T47D (cell line): ENCODE measurements at regions not wholly inside any gene's neighbourhood (a gene's known extent, or its start where the extent isn't known, plus 50 kb on each side); places are given as distances from the start of the nearest gene placed in this dataset.

Experiments
- DNase-seq, 2 experiments: peaks; one replicate each; pipeline versions ENCODE4 v3.0.0 to v3.0.0-alpha.2; 2011 to 2012; ENCODE audit warnings: low read depth in 1 of 2, low spot score in 1 of 2
- JUND ChIP-seq: IDR thresholded peaks from 2 replicates; pipeline ENCODE4 v1.6.1; 2012; ENCODE audit warnings: low read depth
- in situ Hi-C: cut with HindIII; loops from 2 replicates; pipeline ENCODE4 v1.10.0; 2016; ENCODE audit warnings: low sequenced_read_pairs, low pct_unique_long_range_greater_than_20kb

GRCh38 chr1:181398544-181398943 lies 84.8 kb upstream of the CACNA1E start:
- no peak for DNase-seq
- no peak for TF ChIP-seq JUND
- in situ Hi-C loops, result no loop called here

GRCh38 chr1:181405584-181405983 lies 77.7 kb upstream of the CACNA1E start:
- in situ Hi-C loops, result no loop called here
- no peak for TF ChIP-seq JUND
- no peak for DNase-seq

DNA sequence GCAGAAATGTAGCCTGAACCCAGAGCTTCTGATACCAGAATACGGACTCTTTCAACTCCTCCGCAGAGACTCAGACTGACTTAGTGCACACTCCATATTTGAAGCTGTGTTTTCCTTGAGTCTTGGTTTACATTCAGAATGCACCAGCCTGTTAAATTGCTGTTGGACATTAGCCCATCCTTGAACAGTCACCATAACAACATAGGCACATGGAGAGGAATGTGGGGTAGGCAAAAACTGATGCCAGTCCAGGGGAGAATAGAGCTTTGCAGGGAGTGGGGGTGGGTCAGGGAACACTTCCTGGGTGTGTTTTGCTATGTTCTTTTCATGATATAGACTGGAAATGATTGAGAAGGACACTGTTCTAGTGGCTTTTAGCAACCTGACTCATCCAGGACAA lies 76.3 kb upstream of the CACNA1E start:
- no peak for DNase-seq
- TF ChIP-seq JUND, result no peak
- in situ Hi-C loops, result no loop called here

DNA sequence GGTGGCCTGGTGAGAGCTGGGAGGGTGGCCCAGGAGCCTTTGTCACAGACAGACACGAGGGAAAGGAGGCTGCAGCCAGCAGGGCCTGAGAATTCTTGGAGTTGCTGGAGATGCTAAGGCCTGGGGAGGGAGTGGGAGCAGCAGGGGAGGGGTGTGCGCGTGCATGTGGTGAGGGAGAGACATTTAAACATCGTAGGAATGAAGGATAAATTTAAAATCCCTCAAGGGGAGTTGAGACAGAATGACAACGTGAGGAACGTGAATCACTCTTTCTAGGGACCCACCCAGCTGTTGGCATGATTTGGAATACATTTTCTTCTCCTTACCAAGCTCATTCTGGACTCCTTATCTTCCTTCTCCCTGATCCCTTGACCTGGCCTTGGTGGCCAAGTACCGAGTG lies 73.3 kb upstream of the CACNA1E start:
- no peak for DNase-seq
- in situ Hi-C loops, result no loop called here
- no peak for TF ChIP-seq JUND

- in situ Hi-C loops, result no loop called here
Measured at GRCh38 chr1:181412746-181413145, 70.6 kb upstream of the CACNA1E start.

DNA sequence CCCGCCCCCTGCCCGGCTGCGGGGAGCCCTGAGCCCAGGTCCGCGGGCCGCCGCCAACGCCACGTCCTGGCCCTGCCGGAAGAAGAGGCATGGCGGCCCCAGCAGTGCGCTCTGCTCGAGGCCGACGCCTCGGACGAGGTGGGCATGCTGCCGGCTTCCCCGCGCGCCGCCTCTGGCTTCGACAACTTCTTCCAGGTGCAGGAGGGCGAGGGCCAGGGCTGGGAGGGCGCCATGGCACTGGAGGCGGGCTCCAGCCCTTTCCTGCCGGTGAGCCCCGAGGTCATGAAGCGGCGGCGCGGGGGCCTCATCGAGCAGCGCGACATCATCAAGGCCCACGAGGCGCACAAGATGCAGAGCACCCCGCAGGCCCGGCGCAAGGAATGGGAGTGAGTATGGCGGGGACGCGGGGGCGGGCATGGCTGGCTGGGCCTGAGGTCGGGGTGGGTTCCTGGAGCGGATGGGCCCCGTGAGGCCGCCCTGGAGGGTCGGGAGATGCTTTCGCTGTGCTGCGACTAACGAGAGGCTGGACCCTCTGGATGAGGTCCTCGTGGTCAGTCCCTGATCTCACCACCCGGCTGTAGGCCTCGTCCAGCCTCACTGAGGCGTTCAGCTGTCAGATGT lies 70.0 kb upstream of the CACNA1E start:
- DNase-seq, result no peak
- in situ Hi-C loops, result no loop called here
- no peak for TF ChIP-seq JUND

More at GRCh38 chr1:181412746-181413145, 70.6 kb upstream of the CACNA1E start:
- no peak for DNase-seq
- no peak for TF ChIP-seq JUND

DNA sequence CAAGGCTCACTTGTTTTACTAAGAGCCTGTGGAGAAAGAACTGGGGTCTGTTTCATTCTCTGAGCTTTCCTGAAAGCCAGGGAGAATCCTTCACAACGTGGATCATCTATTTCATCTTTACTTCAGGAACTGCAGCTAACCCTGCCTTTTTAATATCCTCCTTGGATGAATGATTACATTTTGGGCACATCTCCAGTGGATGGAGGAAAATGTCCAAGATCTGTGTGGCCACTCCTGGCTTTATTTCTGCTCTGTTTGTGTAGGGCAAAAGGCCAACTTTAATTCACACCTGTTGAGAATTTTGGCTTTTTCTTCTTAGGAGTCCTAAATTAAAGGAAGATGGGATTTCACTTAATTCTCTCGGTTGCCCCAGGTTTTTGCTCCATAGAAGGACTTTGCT lies 69.5 kb upstream of the CACNA1E start:
- in situ Hi-C loops, result no loop called here
- no peak for TF ChIP-seq JUND
- no peak for DNase-seq

DNA sequence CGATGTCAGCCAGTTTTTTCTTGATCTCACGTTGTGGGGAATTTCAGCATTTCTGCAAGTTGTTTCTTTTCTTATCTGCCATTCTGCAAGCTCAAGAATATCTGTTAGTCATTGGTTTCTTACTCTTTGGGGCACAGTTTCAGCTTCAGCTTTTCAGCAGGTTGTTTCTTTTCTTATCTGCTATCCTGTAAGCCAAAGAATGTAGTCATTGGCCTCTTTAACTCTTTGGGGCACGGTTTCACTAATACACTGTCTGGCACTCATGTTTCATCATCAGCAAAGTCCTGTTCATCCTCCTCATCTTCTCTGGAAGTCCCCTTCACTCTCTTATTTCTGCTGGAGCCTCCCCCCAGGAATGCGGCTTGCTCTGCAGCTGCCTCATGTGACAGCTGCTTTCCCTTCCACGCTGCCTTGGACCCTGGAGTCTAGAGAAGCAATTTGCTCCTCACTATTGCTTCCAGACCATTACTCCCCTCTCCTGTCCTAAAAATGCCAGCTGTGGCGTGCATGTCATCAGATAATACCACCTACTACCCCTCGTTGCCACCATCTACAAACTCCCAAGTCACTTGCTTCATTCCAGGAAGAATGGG lies 67.0 kb upstream of the CACNA1E start:
- no peak for DNase-seq
- no peak for TF ChIP-seq JUND
- in situ Hi-C loops, result no loop called here

DNA sequence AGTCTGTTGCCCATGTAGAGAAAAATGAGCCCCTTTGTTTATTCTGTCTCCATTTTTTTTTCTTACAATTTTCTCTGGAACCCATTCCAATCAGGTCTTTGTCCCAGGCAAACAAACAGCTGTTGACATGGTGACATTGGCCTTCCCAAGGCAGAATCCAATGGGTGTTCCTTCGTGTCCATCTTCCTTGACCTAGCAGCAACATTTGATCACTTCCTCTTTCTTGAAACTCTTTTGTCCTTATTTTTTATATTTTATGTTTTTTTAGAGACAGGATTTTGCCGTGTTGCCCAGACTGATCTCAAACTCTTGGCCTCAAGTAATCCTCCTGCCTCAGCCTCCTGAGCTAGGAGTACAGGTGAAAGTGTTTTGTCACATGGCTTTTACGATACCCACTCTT lies 65.4 kb upstream of the CACNA1E start:
- in situ Hi-C loops, result no loop called here
- TF ChIP-seq JUND, result no peak
- DNase-seq, result no peak

DNA sequence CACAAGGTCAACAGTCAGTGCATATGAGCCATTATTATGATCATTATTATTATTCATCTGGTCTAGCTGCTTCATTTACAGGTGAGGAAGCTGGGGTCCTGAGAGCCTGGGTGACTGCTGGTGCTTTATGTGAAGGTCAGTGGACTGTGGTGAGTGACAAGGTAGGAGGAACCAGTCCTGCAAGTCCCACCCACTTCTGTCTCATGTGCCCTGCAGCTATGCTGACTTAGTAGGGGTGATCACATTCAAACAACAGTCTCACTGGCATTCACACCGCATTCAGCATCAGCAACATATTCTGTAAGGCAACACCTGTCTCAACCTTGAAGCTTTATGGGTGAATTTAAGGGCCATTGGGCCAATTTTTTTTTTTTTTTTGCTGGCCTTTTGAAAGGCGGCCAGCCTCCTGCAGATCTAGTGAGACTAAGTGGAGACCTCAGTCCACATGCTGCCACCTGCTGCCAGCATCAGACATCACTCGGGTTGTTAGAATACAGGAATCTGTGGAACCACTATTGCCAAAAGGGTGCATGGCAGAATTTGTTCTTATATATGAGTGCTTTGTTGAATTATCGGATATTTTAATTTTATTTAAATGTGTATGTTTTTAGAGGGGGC lies 59.9 kb upstream of the CACNA1E start:
- no peak for TF ChIP-seq JUND
- in situ Hi-C loops, result no loop called here
- DNase-seq, result peak; percentile 74 to 79

- in situ Hi-C loops, result no loop called here
Measured at GRCh38 chr1:181424786-181425403, 58.4 kb upstream of the CACNA1E start.

DNA sequence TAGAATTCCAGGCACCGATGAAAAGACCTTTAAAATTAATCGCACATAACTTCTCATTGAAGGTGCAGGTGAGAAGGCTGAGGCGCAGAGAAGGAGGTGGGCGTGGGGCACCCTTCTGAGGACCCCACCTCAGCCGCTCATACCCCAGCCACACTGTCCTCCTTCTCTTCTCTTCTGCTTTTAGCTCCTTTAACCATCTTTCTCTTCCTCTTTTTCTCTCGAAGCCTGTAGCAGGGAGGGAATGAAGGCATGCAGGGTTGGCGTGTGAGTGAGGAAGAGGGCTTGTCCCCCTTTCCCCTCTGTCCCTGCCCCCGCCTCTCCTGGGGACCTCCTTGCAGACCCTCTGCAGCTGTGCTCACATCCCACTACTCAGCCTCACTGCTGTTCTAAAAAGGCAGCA lies 57.8 kb upstream of the CACNA1E start:
- DNase-seq, result no peak
- in situ Hi-C loops, result no loop called here
- no peak for TF ChIP-seq JUND

More at GRCh38 chr1:181424786-181425403, 58.4 kb upstream of the CACNA1E start:
- TF ChIP-seq JUND, result no peak
- peak; percentile 48 to 85 for DNase-seq

GRCh38 chr1:181429462-181429861 lies 53.9 kb upstream of the CACNA1E start:
- in situ Hi-C loops, result no loop called here
- TF ChIP-seq JUND, result no peak
- no peak for DNase-seq
